Lower leg skin (tissue), 3 donors: ENCODE measurements at regions not wholly inside any gene's neighbourhood (a gene's known extent, or its start where the extent isn't known, plus 50 kb on each side); places are given as distances from the start of the nearest gene placed in this dataset.

Experiments
- CTCF ChIP-seq, 3 donors: fragments of 450-650 bp; IDR thresholded peaks; one replicate each; pipeline ENCODE4 v1.5.1; 2016; ENCODE audit warnings: antibody characterized with exemption in 3 of 3, mild to moderate bottlenecking in 3 of 3, moderate library complexity in 2 of 3
- POLR2A ChIP-seq, 2 donors: fragments of 450-650 bp; IDR thresholded peaks; one replicate each; pipeline ENCODE4 v1.6.1; 2016 to 2017; ENCODE audit warnings: antibody characterized with exemption in 2 of 2, mild to moderate bottlenecking in 1 of 2, moderate library complexity in 1 of 2

GRCh38 chr14:62179367-62180018 lies 417.3 kb downstream of the SNAPC1 start:
- TF ChIP-seq CTCF (IDR thresholded peaks at IDR 0.05) (no peak), POLR2A (IDR thresholded peaks at IDR 0.05) (no peak)
